HG03521 (cell line): ENCODE measurements at regions not wholly inside any gene's neighbourhood (a gene's known extent, or its start where the extent isn't known, plus 50 kb on each side); places are given as distances from the start of the nearest gene placed in this dataset.

Experiments used
- ATAC-seq: cut with Tn5 transposase; IDR thresholded peaks from one replicate; pipeline ENCODE4 v1.9.1; 2021; ENCODE audit warnings: mild to moderate bottlenecking, moderate library complexity; ENCODE audit not compliant: unreplicated experiment

DNA sequence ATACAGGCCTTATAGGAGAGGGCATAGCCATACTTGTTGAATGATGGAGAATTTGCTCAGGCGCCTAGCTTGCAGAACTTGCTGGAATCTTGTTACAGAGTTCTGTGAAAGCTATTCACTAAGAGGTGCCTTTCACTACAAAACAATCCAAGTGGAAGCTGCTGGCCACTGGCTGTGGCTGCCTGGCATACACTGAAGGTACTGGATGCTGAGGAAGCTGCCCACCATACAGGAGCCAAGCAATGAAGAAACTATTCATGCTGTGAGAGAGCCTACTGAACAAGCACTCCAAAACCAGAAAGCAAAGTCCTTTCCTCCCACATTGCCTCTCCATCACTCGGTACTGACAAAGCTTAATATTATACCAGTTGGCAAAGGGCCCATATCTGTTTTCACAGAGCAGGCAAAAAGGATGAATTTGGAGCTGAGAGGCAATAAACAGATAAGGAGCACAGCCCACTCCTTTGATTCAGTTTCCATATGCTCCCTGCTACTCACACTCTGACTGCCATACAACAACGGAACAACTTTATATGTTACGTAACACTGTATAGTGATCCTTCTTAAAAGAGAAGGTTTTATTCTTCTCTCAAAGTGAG, 192.6 kb upstream of the ALCAM start:
- no peak for ATAC-seq

DNA sequence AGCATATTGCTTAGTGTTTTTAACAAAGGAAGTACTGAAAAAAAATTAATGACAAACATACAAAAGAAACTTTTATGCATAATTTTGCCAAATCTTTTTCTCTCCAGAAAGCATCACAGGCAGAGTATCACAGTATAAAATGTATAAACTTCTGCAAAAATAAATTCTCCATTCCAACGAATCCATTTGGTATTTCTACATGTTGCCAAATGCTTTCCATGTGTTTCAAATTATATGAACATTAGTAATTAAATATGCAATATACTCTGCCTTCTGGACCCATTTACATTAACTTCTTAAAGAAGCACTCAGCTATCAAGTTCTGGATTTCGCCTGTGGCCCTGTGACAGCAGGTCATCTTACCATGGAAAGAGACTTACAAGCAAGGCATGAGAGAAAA, 189.1 kb upstream of the ALCAM start:
- no peak for ATAC-seq

DNA sequence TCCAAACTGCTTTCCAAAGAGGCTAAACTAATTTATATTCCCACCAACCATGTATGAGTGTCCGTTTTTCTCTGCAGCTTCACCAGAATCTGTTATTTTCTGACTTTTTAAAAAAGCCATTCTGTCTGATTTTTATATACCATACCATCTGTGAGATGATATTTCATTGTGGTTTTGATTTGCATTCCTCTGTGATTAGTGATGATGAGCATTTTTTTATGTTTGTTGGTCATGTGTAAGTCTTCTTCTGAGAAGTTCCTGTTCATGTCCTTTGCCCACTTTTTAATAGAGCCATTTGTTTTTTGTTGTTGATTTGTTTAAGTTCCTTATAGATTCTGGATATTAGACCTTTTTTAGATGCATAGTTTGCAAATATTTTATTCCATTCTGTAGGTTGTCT, 179.4 kb upstream of the ALCAM start:
- no peak for ATAC-seq

DNA sequence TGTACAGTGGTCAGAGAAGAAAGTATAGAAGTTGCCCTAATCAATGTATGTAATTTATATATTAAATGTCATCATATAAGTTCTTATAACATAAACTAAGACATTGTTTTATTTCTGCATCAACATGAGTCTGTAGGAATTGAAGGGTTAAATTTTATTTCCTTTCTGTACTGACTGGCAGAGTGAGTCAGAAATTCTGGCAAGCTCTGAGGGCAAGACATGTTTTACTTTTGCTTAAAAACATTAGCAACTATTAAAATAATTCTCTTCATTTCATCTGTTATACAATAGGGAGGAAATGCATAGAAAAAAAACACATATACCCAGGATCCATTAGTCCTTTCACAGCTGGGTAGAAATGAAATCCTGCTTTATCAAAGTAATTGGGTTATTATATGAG, 171.4 kb upstream of the ALCAM start:
- ATAC-seq = no peak

DNA sequence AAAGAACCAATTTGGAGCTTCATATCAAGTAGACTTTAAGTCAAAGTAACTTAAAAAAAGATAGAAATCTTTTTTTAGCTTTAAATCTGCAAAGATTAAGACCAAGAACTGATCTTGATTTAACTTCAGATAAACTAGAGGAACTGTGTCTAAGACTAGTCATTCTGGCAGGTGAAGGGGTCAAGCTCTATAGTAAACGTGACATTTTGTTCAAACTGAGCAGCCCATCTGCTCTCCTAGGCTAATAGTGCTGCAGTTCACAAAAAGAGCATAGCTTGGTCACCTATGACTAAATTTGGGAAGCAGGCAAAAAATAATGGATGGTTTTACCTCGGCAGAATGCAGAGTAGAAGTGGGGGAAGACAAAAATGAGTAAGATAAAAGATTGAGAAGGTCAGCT, 168.8 kb upstream of the ALCAM start:
- no peak for ATAC-seq

DNA sequence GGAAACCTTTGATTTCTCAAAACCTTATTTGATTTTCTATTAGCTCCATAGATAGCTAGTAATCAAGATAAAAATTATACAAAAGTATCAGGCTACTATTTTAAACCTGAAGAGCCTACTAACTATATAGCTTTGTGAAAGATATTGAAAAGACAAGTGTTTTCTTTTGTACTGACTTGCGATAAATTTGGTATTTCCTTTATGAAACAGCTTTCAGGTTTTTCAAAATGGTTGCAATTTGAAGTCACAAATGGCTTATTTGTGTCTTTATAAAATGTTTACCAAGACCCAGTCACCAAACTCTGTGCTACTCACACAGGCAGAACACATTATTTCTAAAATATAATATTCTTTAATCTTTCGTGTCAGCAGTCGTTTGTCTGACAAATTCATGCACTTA, 167.5 kb upstream of the ALCAM start:
- no peak for ATAC-seq

DNA sequence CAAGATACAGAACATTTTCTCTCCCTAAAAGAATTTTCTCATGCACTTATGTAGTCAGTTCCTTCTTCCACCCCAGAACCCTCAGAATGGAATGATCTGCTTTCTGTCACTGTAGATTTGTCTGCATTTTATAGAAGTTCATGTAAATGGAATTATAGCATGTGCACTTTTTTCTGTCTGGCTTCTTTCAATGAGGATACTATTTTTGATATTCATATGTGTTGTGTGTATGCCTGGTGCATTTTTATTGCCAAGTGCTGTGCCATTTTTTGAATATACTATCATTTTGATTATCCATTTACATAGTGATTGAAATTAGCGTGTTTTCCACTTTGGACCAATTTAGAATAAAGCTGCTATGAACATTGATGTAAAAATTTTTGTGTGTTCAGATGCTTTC, 156.6 kb upstream of the ALCAM start:
- no peak for ATAC-seq

DNA sequence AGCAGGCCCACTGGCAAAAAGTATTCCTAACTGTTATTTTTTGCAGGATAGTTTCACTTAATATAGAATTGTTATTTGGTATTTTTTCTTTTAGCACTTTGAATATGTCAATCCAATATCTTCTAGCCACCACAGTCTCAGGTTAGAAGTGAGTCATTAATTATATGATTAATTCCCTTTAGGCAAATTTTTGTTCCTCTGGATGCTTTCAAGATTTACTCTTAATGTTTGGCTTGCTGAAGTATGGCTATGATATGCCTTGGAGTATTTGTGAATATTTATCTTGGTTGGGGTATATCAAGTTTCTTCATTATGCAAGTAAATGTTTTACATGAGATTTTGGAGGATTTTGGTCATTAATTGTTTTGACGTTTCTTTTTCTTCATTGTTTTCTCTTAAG, 152.1 kb upstream of the ALCAM start:
- no peak for ATAC-seq

DNA sequence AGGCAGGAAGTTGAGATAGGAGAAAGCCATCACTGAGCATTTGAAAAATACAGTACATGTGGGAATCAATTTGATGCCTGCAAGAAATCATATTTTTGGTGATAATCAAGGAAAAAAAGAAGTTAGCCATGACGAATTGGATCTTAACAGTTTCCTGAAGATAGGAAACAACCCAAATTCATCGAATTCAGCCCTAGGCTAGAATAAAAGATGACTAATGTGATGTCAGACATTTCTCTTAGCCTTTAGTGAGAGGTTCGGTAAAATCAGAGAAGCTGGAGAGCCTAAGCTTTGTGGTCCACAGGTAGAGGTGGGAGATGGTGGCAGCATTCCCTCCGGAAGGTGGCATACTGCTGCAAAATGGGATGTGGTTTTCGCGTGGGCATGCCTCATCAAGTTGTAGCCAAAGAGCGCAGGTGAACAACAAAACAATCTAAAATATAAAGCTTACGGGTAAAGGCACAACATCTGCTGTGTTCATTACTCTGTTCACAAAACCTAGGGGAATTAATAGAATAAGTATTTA, 144.1 kb upstream of the ALCAM start:
- no peak for ATAC-seq

DNA sequence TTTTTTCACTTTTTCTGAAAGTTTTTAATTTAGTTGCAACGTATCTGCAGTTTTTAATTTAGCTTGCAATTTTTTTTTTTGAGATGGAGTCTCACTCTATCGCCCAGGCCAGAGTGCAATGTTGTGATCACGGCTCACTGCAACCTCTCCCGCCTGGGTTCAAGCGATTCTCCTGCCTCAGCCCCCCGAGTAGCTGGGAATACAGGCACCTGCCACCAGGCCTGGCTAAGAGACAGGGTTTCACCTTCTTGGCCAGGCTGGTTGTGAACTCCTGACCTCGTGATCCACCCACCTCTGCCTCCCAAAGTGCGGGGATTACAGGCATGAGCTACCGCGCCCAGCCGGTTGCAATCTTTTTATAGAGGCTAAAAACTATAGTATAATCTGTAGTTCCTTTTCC, 142.9 kb upstream of the ALCAM start:
- ATAC-seq = no peak

DNA sequence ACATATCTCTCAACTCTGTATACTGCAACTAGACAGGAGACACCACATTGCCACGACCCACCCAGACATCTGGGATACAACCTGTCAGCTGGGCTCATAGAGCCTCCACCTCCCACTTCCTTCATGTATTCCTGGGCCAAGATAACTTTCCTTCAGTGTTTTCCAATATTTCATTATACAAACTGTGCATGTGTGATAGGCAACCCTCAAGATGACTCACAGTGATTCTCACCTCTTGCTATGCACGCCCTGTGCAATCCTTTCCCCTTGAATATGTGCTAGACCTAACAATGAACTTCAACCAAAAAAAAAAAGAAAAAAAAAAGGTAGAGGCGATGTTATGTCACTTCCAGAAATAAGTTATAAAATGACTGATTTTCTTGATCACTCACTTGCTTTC, 138.0 kb upstream of the ALCAM start:
- ATAC-seq = no peak

DNA sequence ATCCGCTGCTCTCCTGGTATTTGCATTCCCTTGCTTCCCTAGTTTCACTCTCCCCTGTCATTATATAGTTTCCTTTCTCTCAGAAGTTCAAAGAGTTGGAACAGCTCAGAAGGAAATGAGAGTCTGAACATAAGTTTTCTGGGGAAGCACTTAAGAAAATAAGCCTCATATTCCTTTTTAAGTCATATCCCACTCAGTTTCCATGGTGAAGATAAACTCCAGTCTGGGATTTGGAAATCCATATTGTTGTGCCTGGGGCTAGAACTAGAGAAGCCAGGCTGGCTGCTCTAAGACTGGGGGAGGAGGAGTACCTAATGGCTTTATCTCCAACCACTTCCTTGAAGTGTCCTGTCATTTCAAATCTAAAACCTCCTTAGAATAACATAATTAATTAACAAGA, 134.2 kb upstream of the ALCAM start:
- ATAC-seq = no peak

DNA sequence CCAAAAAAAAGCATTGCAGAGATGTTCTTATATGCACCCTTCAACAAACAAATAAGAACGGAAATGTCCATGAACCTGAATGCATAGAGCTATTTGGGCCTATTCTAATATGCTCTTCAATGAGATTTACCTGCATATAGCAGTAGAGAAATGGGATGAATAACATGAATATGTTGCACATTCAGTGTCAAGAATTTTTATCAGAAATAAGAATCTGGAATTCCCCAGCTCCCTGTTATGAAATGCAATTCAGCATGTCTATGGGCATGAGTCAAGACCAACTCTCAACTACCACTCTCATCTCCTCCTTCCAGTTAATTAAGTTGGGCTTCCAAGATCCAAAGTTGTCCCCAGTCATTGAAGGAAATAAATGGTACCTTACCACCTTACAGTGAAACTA, 133.7 kb upstream of the ALCAM start:
- ATAC-seq = no peak

DNA sequence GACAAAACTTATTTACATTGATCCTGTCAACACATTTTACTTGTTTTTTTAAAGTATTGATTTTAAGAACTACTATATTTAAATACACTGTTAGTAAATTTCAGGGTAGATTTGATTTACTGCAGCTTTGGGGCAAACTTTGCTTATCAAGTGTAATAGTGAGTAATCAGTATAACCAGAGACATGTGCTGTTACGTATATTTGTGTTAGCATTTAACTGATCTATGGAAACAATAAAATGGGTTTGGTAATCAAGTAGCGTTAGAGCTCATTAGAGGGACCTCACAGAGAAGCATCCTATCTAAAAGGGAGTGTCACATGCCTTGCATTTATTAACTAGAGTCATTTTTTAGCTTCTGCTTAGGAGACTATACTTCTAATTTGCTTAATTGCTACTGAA, 131.5 kb upstream of the ALCAM start:
- no peak for ATAC-seq

DNA sequence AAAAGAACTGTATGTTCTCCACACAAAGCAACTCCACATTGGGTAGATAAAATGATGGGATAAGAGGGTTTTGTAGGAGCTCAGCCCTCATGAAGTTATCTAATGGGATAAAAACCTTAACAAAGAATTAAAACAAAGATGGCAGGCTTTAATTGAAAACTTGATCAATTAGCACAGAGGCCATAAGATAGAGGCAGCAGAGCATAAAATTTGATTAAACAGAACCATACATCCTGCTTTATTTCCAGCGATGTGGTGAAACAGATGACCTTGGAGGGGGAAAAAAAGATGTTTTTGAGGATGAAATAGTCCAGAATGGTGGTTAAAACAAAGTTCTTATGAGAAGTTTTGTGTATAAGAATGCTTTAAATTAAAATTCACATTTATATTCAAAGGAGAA, 130.9 kb upstream of the ALCAM start:
- ATAC-seq = no peak

DNA sequence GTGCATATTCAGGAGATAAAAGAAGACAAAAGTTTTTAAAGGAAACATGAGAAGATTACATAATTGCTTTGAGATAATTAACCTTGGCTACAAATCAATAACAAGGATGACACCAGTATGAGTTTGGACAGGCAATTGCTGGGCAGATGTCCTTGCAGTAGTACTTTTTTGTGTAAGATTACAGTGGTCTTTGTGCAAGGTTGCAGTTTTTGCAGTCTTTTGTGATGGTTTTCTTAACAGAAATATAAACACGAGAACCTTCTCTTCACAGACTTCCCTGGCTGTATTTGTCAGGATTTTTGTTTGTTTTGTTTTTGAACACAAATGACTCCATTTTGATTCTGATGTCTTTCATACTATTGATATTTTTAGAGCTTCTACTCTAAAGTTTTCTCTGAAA, 128.3 kb upstream of the ALCAM start:
- no peak for ATAC-seq

DNA sequence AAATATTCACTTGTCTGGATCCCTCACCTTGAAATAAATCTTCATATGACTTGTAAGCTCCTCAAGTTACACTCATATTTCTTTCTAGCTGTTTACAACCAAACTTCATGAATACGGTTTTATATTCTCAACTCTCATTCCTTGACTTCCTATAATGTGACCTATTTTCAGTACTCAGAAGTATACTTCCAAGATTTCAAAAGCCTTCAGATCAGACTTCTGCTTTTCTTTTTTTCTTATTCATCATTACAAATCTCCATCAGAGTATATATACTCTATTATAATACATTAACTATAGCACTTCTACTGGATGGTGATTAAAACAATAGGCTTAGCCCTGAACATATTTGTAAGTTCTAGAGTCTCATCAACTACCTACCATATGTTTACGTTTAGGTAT, 123.6 kb upstream of the ALCAM start:
- ATAC-seq = no peak

DNA sequence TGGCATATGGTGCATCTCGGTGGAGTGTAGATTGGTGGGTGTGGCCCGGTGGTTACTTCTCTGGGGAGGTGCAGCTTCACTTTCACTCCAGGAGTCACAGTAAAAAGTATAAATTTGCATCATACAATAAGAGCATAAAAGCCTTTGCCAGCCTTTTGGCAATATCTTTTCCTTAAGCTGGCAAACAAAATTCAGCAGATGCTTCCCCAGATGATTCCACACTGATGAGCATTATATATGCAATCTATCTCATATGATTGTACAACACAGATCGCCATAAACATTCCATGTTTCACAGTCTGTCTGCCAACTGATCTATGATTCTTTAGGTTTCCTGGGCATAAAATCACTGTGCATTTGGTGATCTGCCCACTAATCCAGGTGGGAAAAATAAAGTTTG, 120.2 kb upstream of the ALCAM start:
- no peak for ATAC-seq

DNA sequence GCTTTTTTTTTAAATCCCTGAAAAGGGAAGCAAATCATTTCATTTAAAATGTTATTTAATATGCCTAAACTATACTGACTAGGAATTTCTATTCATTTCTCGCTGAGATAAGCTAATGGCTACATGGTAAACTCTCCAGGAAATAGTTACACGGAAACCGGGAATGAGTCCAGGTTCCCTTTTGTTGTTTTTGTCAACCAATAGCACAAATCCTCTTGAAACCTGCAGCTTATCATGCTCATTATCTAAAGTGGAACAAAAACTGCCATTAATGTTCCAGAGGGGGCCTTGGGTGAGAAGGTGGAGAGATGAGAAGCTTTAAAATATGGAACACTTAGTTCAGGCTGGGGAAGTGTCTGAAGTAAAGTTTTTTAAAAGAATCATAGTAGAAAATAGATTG, 113.5 kb upstream of the ALCAM start:
- ATAC-seq = no peak

DNA sequence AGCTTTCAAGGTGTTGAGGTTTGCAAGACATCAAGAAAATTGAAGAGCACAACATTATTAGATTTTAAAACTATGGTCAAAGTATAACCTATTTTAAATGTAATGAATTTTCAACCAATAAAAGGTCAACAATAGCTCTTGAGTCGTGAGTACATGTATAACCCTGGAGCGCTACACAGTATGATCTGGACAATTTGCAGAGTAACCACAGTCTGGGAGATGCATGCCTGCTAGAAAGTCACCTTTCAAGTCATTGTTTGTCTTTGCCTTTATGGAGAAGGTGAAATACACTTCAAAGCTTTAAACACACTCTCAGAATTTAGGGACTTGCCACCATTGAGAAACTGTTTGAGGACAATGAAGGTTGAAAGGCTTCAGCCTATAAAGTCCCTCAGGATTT, 112.6 kb upstream of the ALCAM start:
- no peak for ATAC-seq

DNA sequence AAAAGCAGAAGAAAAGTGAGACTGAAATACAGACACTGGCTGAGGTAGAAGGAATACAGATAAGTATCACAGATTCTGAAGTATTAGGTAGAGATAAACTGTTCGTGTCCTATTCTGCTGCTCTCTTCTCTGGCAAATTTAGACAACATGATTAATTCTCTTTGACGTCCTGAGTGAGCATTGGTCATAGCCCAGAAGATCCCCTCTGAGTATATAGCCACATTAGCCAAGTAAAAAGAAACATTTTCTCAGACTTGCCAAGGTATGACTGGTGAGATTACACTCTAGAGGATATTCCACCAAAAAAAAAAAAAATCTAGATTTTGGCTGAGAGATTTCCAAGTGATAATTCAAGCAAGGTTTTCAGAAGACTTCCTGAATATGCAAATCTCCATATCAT, 111.4 kb upstream of the ALCAM start:
- no peak for ATAC-seq

DNA sequence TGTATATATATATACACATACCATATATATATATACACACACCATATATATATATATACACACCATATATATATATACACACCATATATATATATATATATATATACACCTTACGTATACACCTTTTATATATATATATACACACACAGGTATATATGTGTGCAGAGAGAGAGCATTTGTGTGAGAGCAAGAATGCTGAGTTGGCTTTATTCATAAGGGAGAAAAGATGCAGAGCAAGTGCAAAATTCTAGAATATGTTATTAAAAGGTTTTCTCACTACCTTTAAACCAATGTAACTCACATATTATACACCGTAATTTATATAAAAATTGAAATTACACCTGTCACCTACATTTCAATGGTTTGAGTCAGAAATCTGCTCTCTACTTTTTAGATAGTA, 107.2 kb upstream of the ALCAM start:
- ATAC-seq = no peak

DNA sequence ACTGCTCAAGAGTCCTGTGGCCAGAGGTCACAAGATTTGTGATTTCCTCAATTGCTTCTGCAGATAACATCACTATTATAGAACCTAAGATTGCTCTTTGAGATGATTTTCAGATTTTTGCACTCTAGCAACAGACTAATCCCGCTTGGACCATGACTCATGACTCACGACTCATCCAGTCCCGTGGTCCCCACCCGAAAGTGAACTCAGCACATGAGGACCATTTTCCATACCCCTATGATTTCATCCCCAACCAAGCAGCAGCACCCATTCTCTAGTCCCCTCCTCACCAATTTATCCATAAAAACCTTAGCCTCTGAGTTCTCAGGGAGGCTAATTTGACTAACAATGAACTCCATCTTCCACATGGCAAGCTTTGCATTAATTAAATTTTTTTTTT, 106.3 kb upstream of the ALCAM start:
- ATAC-seq = no peak

DNA sequence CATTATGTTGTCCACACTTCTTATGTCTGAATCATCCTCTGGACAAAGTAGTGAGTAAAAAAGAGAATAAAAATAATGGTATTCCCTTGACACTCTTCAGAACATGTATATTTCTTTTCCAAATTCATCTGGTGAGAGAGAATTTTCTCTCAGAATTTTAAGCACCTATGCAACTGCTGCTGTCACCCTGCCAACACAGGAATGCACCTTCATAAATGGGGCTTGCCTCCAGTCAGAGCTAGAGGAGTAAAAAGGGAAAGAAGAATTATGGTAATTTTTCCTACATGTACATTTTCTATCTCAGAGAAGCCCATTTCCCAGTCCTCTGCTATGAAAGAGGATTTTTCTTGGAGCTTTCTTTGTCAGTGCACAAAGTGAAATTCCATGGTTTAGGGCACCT, 92.2 kb upstream of the ALCAM start:
- ATAC-seq = no peak
